CD4-positive, CD25-positive, alpha-beta regulatory T cell (primary cell): ENCODE measurements at regions not wholly inside any gene's neighbourhood (a gene's known extent, or its start where the extent isn't known, plus 50 kb on each side); places are given as distances from the start of the nearest gene placed in this dataset.
"Not testable (repeated sequence)": the region's sequence is repeated elsewhere in the genome, so short reads cannot be mapped to it uniquely, and the experiment has no call there.

Experiments used
- ATAC-seq, 2 donors: fragments of 150-1000 bp; cut with Tn5 transposase; one replicate each; pipeline ENCODE4 v1.10.0; 2021; ENCODE audit warnings: low read depth in 2 of 2, moderate number of reproducible peaks in 2 of 2, moderate library complexity in 1 of 2
- DNase-seq, 3 donors: peaks; one replicate each; pipeline versions ENCODE4 v3.0.0 to v3.0.0-alpha.2; 2012 to 2022; ENCODE audit warnings: mixed read lengths in 1 of 3
- H3K27ac ChIP-seq: one replicate; pipeline ENCODE4 v1.7.0; 2013; ENCODE audit warnings: mild to moderate bottlenecking, low read length; ENCODE audit not compliant: insufficient read depth, poor library complexity, severe bottlenecking
- H3K27me3 ChIP-seq: one replicate; pipeline ENCODE4 v1.7.0; 2013; ENCODE audit warnings: low read length; ENCODE audit not compliant: control insufficient read depth, insufficient read depth
- H3K36me3 ChIP-seq: one replicate; pipeline ENCODE4 v1.7.0; 2013; ENCODE audit warnings: mild to moderate bottlenecking, low read length, moderate library complexity; ENCODE audit not compliant: control insufficient read depth, insufficient read depth
- H3K4me1 ChIP-seq: 2 replicates; pipeline ENCODE4 v1.7.0; 2013; ENCODE audit warnings: mild to moderate bottlenecking, low read length; ENCODE audit not compliant: insufficient read depth, control insufficient read depth, poor library complexity, severe bottlenecking
- H3K4me3 ChIP-seq: one replicate; pipeline ENCODE4 v1.7.0; 2013; ENCODE audit warnings: low read depth, mild to moderate bottlenecking, low read length, moderate library complexity
- H3K9me3 ChIP-seq, 2 experiments: 1 replicate in 1 of 2; 2 replicates in 1 of 2; pipeline ENCODE4 v1.7.0; 2013; ENCODE audit warnings: low read length in 2 of 2, mild to moderate bottlenecking in 1 of 2, moderate library complexity in 1 of 2; ENCODE audit not compliant: control insufficient read depth in 2 of 2
- H3K27ac Mint-ChIP-seq, 3 donors: one replicate each; pipeline ENCODE4 v1.8.0; 2020 to 2022; ENCODE audit warnings: mild to moderate bottlenecking in 3 of 3, mixed read lengths in 3 of 3, moderate library complexity in 2 of 3
- H3K27me3 Mint-ChIP-seq: one replicate; pipeline ENCODE4 v1.8.0; 2022; ENCODE audit warnings: mild to moderate bottlenecking, mixed read lengths
- H3K36me3 Mint-ChIP-seq: one replicate; pipeline ENCODE4 v1.8.0; 2020; ENCODE audit warnings: mixed read lengths
- H3K4me1 Mint-ChIP-seq, 4 donors: one replicate each; pipeline ENCODE4 v1.8.0; 2020 to 2022; ENCODE audit warnings: mixed read lengths in 4 of 4, mild to moderate bottlenecking in 1 of 4
- H3K4me3 Mint-ChIP-seq, 4 donors: one replicate each; pipeline ENCODE4 v1.8.0; 2020 to 2022; ENCODE audit warnings: mild to moderate bottlenecking in 4 of 4, mixed read lengths in 4 of 4, moderate library complexity in 3 of 4
- H3K9me3 Mint-ChIP-seq, 7 donors: one replicate each; pipeline ENCODE4 v1.8.0; 2020 to 2022; ENCODE audit warnings: mixed read lengths in 7 of 7, mild to moderate bottlenecking in 3 of 7, moderate library complexity in 2 of 7

DNA sequence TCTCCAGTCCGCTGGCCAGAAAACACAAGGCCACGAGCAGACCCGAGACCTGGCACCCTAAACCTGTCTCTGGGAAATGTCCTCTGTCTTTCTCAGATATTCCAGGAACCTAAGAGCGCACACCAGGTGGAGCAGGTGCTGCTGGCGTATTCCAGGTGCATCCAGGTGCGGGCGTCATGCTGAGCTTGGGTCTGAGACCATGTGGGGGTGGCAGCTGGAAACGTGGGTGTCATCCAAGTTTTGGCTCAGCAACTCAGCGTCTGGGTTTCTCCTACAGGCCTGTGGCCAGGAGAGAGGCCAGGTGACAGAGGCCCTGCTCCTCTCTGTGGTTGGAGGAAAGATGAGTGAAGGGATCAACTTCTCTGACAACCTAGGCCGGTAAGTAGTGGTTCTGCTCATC, 103.3 kb upstream of the PZP start:
- not testable (repeated sequence) for H3K9me3 ChIP-seq, H3K4me1 Mint-ChIP-seq, H3K36me3 ChIP-seq, H3K27me3 ChIP-seq, H3K36me3 Mint-ChIP-seq, ATAC-seq, DNase-seq, H3K27ac Mint-ChIP-seq, H3K4me3 ChIP-seq, H3K9me3 Mint-ChIP-seq, H3K4me3 Mint-ChIP-seq, H3K4me1 ChIP-seq, H3K27ac ChIP-seq, H3K27me3 Mint-ChIP-seq

DNA sequence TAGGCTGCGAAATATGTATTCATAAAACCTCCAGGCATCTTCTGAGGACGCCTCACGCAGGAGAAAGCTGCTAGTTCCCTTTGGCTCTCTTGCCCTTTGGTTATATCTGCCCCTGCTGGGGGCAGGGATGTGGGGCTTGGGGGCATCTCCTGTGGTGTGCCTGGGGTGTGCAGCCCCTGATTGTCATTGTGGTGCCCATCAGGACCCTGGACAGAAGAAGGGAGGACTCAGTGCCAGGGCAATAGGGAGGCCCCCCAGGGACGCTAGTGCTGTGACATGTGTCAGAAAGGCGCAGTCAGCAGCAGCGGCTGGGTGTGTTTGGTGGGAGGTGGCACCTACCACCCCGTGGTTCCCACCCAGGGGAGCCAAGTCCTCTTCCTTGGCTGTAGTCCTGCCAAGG, 102.5 kb upstream of the PZP start:
- not testable (repeated sequence) for H3K4me3 Mint-ChIP-seq, H3K4me1 ChIP-seq, DNase-seq, H3K36me3 Mint-ChIP-seq, H3K4me1 Mint-ChIP-seq, ATAC-seq, H3K9me3 ChIP-seq, H3K9me3 Mint-ChIP-seq, H3K27me3 ChIP-seq, H3K27ac Mint-ChIP-seq, H3K4me3 ChIP-seq, H3K36me3 ChIP-seq, H3K27ac ChIP-seq, H3K27me3 Mint-ChIP-seq

DNA sequence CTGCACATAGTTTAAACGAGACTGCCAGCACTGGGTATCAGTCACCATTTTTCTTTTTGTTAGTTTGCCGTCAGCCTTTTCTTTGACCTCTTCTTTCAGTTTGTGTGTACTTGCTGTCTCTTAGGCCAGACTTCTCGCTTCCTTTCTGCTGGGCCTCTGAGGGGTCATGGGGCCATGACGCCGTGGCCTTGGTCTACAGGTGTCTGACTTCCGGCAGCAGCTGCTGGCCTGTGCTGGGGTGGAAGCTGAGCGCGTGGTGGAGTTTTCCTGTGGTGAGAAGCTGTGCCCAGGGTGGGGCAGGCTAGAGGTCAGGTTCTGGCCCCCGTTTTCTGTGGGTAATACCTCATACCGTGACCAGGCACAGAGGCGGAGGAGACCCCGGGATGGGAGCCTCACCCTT, 101.6 kb upstream of the PZP start:
- not testable (repeated sequence) for H3K4me1 Mint-ChIP-seq, H3K9me3 ChIP-seq, H3K4me3 Mint-ChIP-seq, DNase-seq, ATAC-seq, H3K36me3 Mint-ChIP-seq, H3K27me3 ChIP-seq, H3K4me3 ChIP-seq, H3K27ac Mint-ChIP-seq, H3K9me3 Mint-ChIP-seq, H3K4me1 ChIP-seq, H3K36me3 ChIP-seq, H3K27ac ChIP-seq, H3K27me3 Mint-ChIP-seq

DNA sequence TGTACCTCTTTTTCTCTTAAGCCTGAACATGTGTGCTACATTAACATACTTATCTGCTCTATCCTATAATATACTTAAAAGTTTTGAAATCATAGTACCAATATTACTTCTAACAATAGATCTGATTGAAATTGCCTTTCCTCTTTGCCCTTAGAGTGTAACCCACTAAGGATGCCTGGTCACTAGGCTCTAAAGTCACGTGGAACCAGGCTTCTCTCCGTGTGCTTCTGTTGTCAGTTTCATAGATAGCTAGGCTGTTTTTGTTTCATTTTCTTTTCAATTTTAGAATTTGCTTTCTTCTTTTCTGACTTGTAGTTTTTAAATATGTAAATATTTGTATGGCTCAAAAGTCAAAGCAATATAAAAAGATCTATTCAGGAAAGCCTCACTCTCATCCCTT, 100.5 kb upstream of the PZP start:
- not testable (repeated sequence) for H3K27me3 Mint-ChIP-seq, H3K9me3 Mint-ChIP-seq, H3K27ac Mint-ChIP-seq, DNase-seq, H3K4me1 Mint-ChIP-seq, H3K4me1 ChIP-seq, H3K36me3 ChIP-seq, H3K27ac ChIP-seq, H3K27me3 ChIP-seq, H3K4me3 Mint-ChIP-seq, H3K36me3 Mint-ChIP-seq, ATAC-seq, H3K4me3 ChIP-seq, H3K9me3 ChIP-seq

DNA sequence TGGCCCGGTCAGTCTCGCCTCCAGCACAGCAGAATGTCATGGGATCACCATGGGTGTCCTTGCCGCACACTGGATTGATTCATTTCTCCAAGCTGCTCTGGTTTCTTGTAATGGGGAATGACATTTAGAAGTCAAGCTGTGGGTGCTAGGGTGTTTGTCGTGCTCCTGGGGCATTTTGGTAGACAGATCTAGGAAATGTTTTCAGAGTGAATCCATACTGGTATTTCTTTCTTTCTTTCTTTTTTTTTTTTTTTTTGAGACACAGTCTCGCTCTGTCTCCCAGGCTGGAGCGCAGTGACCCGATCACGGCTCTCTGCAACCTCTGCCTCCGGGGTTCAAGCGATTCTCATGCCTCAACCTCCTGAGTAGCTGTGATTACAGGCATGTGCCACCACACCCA, 100.0 kb upstream of the PZP start:
- not testable (repeated sequence) for H3K27ac ChIP-seq, H3K9me3 ChIP-seq, H3K36me3 ChIP-seq, H3K27ac Mint-ChIP-seq, H3K36me3 Mint-ChIP-seq, H3K27me3 Mint-ChIP-seq, H3K4me3 ChIP-seq, H3K4me1 ChIP-seq, H3K4me1 Mint-ChIP-seq, ATAC-seq, H3K9me3 Mint-ChIP-seq, DNase-seq, H3K27me3 ChIP-seq, H3K4me3 Mint-ChIP-seq

DNA sequence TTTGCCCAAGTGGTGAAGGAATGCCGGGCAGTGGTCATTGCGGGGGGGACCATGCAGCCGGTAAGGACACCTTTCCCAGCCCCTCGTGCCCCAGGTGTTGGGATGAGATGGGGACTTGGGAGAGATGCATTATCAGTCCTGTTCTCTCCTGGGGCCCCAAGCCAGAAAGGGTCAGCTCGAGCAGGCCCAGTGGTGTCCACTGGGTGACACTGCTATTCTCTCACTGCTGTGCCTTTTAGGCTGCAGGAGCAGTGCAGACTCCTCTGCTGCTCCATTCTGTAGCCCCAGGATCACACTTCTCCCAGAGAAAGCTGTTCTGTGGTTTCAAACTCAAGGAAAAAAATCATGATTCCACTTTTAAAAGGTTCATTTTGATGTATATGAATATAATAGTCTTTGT, 99.1 kb upstream of the PZP start:
- H3K36me3 ChIP-seq, ATAC-seq, H3K4me1 Mint-ChIP-seq, H3K27ac Mint-ChIP-seq, H3K36me3 Mint-ChIP-seq, H3K4me1 ChIP-seq, H3K27ac ChIP-seq, DNase-seq, H3K27me3 ChIP-seq, H3K27me3 Mint-ChIP-seq, H3K9me3 ChIP-seq, H3K9me3 Mint-ChIP-seq, H3K4me3 ChIP-seq, H3K4me3 Mint-ChIP-seq: not testable (repeated sequence)

DNA sequence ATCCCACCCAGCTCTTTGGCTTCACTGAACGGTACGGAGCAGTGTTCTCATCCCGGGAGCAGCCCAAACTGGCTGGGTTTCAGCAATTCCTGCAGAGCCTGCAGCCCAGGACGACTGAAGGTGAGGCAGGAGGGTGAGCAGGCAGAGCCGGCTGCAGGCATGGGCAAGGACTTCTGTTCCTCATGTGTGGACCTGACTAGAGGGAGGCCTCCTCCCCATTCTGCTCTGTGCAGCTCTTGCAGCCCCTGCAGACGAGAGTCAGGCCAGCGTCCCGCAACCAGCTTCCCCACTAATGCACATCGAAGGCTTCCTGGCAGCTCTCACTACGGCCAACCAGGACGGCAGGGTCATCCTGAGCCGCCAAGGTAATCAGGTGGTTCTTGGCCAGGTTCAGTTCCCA, 97.8 kb upstream of the PZP start:
- not testable (repeated sequence) for H3K36me3 Mint-ChIP-seq, H3K27me3 Mint-ChIP-seq, H3K4me1 ChIP-seq, H3K4me3 ChIP-seq, H3K9me3 Mint-ChIP-seq, H3K4me1 Mint-ChIP-seq, ATAC-seq, H3K36me3 ChIP-seq, DNase-seq, H3K9me3 ChIP-seq, H3K27ac ChIP-seq, H3K27ac Mint-ChIP-seq, H3K4me3 Mint-ChIP-seq, H3K27me3 ChIP-seq

DNA sequence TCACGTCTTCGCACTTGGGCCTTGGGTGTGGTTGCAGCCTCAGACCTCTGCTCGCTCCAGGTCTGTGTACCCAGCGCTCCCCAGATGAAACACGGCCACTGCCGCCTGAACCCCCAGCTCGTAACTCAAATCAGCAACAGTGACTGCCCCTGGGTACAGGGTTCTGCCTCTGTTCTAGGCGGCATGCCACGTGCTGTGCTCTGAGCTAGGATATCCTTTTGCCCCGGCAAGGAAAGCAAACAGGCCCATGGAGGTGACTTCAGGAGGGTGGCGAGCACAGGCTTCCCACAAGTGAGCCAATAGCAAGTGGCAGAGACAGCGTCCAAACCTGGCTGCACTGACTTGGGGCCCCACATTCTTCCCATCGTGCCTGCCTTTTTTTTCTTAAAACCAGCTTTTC, 96.3 kb upstream of the PZP start:
- ATAC-seq, H3K4me1 Mint-ChIP-seq, H3K9me3 ChIP-seq, H3K36me3 Mint-ChIP-seq, DNase-seq, H3K4me1 ChIP-seq, H3K27me3 Mint-ChIP-seq, H3K27ac ChIP-seq, H3K27me3 ChIP-seq, H3K4me3 ChIP-seq, H3K9me3 Mint-ChIP-seq, H3K27ac Mint-ChIP-seq, H3K36me3 ChIP-seq, H3K4me3 Mint-ChIP-seq: not testable (repeated sequence)
